Superior temporal gyrus (tissue), 1 donor: ENCODE measurements at regions not wholly inside any gene's neighbourhood (a gene's known extent, or its start where the extent isn't known, plus 50 kb on each side); places are given as distances from the start of the nearest gene placed in this dataset.
"Not testable (repeated sequence)": the region's sequence is repeated elsewhere in the genome, so short reads cannot be mapped to it uniquely, and the experiment has no call there.

Source experiments
- DNase-seq: peaks from one replicate; pipeline ENCODE4 v3.0.0-alpha.2; 2016; ENCODE audit errors: extremely low spot score

DNA sequence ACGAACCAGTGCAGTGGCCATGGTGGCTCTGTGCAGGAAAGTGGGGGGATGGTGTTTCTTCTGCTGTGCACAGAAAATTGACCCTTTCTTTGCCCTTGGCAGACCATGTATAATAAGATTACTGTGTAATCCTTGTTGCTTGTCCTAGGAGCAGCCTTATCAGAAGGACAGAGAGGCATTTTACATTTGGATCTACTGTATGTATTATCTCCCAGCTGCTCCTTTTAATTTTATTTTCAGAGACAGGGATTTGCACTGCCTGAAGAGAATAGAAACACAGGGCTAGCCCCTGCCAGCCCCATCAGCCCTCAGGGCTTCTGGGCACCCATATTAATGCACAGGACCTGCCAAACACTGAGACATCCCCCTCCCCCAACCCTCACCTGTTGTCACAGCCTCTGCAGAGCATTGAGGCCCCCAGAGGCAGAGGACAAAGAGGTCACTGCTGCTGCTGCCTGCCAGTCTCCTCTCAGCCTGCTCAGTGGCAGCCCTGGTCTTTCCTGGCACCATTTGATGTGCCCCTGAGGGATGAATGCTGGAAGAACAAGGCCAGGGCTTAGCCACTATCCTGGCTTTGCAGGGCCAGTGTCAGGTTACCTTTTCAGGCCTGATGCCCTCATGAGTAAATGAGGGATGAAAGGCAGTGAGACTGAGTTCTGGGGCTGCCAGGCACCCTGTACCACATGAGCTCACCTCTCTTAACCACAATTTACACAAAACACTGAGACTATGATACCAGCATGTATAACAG is 533.4 kb downstream of the NTRK3 start:
- no peak for DNase-seq

GRCh38 chr15:87720235-87720634 is 536.3 kb downstream of the NTRK3 start:
- no peak for DNase-seq

GRCh38 chr15:87716422-87716821 is 540.1 kb downstream of the NTRK3 start:
- no peak for DNase-seq

GRCh38 chr15:87715252-87715651 is 541.3 kb downstream of the NTRK3 start:
- DNase-seq: no peak

- no peak for DNase-seq
Measured at GRCh38 chr15:87713475-87713879, 543.1 kb downstream of the NTRK3 start.

DNA sequence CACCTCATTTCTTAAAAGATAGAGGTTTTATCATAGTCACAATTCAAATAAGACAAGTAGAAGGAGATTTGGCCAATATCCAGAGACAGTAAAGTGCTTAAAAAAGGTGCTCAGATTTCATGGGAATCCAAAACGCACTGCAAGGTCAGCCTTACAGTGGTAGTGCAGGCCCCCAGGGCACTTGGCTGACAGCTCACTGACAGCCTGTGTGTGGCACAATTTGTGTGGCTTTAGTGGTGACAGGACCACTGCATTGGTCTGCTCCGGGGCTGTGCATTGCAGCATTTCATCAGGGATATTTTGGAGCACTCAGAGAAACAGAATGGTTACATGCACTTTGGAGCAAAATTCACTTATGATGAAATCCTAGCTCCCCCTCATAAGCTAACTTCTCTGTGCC is 544.3 kb downstream of the NTRK3 start:
- DNase-seq: no peak

DNA sequence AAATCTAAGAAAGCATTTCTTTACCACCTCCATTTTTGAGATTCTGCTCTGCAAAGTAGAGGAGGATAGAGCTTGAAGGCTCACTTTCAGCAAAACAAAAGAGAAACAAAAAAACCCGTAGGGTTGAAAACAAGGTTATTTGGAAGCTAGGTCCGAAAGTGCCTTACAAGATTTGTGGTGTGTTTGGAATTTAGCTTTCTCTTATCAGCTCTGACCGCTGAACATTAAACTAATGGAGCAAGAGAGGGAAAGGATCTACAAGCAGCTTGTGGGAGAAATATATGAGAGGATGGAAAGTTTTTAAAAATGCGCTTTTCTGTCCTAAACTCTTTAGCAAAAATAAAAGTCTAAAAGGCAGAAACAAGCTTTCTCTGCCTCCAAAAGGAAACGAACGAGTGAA is 545.5 kb downstream of the NTRK3 start:
- DNase-seq: no peak

DNA sequence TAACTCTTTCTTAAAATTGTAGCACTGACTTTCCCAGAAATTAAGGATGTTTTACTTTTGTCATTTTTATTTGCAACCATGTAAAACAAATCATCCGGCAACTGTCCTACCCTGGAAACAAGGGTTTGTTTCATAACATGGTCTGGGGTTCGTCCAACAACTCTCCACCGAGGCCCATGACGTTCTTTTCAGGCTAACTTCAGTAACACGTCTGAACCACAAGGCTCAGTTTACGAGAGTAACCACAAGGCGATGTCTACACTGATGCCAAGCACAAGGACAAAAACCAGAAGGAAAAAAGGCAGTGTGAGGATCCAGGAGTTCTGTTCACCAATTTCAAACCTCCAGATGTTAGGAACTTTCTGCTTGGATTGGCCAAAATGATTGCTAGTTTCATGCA is 546.1 kb downstream of the NTRK3 start:
- DNase-seq: no peak

DNA sequence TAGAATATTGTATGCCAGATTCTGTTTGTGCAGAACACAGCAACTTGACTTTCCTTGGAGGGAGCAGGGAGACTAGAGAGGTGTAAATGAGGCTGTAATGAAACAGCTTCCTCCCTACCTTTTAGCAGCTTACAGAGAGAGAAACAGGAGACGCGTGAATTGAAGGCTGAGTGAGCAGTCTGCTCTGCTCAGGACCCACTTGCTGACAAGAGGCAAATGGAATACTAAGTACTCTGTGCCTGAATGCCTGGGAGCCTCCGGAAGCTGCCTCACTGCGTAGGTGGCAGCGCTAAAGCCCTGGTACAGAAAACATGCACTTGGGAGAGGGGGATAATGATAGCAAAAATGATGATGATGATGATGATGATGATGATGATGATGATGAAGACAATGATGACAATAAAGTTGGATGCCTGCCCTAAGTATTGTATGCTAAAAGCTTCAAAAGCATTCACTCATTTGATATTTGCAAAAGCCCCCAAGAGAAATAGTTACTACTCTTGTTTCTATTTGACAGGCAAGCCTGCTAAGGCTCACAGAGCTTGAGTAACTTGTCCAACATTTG is 548.9 kb downstream of the NTRK3 start:
- no peak for DNase-seq

DNA sequence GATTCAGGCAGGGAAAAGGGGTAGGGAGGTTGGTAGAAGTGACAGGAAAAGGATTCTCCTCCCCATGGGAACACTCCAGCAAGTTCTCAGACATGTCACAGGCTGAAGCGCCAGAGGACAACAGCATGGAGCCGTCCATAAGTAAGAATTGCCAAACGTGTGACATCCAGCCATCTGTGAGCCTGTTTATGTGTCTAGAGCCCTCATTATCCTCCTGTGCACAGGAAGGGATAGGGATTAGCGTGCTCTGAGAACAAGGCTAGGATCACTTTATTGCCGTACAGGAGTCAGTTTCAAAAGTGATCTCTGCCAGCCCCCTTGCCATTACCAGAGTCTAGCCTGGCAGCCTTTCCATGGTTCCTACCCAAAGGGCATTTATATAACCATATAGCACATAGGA is 549.5 kb downstream of the NTRK3 start:
- DNase-seq: no peak

GRCh38 chr15:87706001-87706400 is 550.5 kb downstream of the NTRK3 start:
- DNase-seq: no peak

GRCh38 chr15:87704276-87704675 is 552.3 kb downstream of the NTRK3 start:
- DNase-seq: no peak

- DNase-seq: no peak
Measured at GRCh38 chr15:87703327-87704111, 553.0 kb downstream of the NTRK3 start.

GRCh38 chr15:87702270-87702669 is 554.3 kb downstream of the NTRK3 start:
- DNase-seq: no peak

- DNase-seq: not testable (repeated sequence)
Measured at GRCh38 chr15:87698467-87698866, 558.1 kb downstream of the NTRK3 start.

DNA sequence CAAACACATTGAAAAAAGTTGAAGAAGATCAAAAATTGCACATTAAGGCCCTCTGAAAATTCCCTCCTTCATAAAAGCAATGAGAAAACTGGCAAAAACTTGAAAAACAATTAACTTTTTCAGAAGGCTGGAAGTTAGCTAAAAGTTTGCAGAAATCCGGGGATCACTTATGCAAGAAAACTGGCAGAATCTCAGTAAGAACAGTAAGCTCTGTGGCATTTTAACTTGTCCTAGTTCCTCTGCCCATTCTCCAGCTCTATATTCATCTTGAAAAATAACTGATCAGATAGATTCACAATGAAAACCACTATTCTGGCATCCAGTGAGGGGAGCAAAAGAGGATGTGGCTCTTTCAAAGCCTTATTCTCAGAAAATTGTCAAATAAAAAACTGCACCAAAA is 566.8 kb downstream of the NTRK3 start:
- no peak for DNase-seq

- no peak for DNase-seq
Measured at GRCh38 chr15:87687523-87687870, 569.0 kb downstream of the NTRK3 start.

GRCh38 chr15:87686841-87687522 is 569.6 kb downstream of the NTRK3 start:
- DNase-seq: no peak

DNA sequence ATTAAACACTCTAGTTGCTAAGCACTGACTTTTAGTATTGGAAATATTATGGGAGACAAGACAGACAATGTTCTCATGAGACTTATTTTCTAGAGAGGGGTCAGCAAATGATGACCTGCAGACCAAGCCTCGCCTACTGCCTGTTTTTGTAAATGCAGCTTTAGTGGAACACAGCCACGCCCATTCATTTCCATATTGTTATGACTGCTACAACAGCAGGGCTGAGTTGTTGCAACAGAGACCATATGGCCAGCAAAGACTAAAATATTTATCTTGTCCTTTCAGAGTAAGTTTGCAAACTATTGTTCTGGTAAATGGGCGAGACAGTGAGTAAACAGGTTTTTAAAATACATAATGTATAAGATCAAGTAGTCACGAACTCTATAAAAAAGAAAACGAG is 570.2 kb downstream of the NTRK3 start:
- DNase-seq: no peak

DNA sequence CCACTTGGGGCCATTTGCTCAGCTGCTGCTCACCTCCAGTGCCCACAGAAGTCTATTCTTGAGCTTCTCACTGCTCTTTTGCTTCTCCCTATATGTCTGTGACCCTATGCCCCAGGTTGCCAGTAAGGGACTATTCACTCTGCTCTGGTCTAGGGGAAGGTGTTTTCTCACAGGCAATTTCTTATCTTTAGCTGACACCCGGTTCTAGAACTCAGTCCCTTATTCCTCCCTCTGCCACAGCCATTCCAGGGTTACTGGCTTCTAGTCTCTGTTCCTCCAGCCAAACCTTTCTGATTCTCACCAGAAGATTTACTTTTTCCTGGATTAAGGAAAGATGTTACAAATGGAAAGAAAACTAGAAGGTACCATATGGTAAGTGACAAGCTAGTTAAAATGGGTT is 574.0 kb downstream of the NTRK3 start:
- no peak for DNase-seq

GRCh38 chr15:87681104-87681503 is 575.4 kb downstream of the NTRK3 start:
- DNase-seq: no peak

DNA sequence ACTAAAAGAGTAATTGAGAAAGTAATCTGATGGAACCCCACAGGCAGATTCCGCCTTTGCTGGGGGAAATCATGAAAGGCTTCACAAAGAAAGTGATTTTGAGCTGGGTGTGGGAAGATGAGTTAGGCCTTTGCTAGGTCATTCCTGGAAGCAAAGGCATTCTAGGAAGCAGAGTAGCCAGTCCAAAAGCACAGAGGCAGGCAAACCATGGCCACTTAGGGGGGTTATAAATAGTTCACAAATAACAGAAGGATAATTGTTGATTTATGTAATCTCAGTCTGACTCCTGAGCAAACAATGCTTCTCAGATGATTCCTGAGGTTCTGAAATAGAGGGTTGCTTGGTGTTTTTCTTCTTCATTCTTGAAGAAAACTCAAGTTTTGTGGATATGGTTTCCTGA is 576.3 kb downstream of the NTRK3 start:
- DNase-seq: no peak

GRCh38 chr15:87675271-87675670 is 581.3 kb downstream of the NTRK3 start:
- no peak for DNase-seq
